ENCODE measurements at regions not wholly inside any gene's neighbourhood (a gene's known extent, or its start where the extent isn't known, plus 50 kb on each side); places are given as distances from the start of the nearest gene placed in this dataset.
A peak's percentile ranks its signal among the peaks of the same experiment; 100 is the strongest.
"Not testable (repeated sequence)": the region's sequence is repeated elsewhere in the genome, so short reads cannot be mapped to it uniquely, and the experiment has no call there.

DNA sequence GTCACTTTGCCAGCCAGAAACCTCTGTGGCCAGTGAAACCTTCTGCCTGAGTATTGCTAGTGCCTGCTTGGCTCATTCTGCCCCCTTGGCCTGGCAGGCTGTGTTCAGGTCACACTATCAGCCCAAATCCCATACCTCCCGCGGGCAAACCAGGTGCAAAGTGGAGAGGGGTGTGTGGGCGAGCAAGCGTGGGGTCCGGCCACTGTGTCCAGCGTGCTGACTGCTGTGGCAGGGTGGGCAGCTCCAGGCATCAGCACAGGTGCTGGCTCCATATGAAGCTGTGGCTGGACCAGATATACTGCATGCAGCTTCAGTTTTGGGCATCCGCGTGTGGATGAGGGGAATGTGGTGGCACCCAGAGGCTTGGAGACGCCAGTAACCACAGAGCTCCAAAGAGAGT is 576.5 kb upstream of the EDIL3 start:
- DNase-seq = no peak

DNA sequence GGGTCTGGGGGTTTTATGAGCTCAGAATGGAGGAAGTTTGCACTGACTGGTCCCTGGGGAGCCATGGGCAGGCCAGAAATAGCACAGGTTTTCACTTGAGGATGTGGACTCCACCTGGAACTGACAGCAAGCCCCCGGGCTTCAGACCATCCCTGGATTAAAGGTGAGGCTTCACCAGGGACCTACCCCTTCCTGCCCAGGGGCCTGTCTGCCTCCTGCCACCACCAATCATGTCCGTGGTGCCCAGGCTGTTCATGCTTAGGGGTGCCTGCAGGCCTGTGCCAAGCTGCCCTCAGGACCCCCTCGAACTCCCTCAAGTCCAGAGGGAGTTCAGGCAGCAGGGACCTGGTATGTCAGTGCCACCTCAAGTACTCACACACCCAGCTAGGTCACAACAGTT is 577.2 kb upstream of the EDIL3 start:
- no peak for DNase-seq

DNA sequence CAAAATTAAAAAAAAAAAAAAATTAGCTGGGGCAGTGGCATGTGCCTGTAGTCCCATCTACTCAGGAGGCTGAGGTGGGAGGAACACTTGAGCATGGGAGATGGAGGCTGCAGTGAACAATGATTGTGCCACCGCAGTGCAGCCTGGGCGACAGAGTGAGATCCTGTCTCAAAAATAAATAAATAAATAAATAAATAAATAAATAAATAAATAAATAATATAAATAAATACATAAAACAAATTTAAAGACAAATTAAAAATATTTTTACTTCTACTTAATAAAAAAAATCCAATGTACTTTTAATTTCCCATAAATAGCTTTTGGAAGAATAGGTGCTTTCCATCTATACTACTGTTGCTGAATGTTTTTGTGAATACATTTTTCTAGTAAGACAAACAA is 598.4 kb upstream of the EDIL3 start:
- DNase-seq = no peak

DNA sequence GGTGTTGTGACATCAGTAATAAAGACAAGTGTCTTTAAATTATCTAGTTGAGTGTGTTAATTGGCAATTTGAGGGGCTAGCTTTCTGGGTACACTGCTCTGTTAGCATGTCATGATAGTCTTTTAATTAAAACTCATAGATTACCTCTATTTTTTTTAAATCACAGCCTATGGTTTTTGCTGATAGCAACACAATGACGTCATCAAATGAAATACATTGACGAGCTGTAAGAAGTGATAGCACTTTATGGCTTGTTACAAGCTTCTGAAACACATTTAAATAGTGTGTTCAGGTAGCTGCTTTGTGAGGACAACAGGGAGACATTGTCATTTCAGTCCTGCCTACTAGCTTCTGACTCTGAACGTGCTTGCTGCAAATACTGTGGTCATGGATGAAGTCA is 600.5 kb upstream of the EDIL3 start:
- no peak for DNase-seq

DNA sequence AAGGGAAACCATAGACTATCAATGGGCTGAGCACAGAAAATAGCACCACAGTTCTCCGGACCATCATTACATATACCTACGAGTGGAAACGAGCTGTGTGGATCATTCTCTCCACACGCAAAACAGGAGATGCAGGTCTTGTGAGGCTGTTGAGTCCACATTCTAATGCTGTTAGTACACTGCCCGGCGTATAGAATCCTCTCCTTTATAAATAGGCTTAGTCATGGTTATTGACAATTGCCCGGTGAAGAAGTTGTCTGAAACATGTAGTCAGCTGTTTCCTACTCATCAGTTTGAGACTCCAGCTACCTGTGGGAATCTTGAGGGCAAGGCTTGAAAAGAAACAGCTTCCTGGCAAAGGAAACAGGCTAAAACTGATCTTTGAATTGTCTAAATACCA is 602.0 kb upstream of the EDIL3 start:
- DNase-seq = no peak

DNA sequence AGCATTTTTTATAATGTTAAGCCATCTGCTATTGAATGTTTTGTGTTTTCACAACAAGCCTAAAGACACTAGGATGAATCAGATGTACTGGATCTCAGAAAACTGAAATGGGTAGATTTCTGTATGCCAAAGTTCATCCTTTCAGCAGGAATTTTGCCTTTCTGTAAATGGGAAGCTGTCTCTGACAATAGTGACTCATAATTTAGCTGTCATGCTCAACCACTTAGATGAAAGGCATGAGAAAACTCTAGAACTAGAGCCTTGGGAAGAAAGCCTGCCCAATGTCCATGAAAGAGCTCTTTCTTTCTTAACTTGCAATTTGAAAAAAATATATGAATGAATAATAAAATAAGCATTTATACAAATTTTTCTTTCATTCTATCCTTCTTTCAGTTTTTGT is 616.0 kb upstream of the EDIL3 start:
- no peak for DNase-seq

DNA sequence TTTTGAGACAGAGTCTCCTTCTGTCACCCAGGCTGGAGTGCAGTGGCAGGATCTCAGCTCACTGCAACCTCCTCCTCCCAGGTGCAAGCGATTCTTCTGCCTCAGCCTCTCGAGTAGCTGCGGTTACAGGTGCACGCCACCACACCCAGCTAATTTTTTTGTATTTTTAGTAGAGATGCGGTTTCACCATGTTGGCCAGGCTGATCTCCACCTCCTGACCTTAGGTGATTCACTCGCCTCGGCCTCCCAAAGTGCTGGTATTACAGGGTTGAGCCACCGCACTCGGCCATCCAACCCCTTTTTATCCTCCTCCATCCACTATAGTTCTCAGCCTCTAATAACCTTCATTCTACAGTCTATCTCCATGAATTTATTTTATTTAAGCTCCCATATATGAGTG is 617.3 kb upstream of the EDIL3 start:
- not testable (repeated sequence) for DNase-seq

DNA sequence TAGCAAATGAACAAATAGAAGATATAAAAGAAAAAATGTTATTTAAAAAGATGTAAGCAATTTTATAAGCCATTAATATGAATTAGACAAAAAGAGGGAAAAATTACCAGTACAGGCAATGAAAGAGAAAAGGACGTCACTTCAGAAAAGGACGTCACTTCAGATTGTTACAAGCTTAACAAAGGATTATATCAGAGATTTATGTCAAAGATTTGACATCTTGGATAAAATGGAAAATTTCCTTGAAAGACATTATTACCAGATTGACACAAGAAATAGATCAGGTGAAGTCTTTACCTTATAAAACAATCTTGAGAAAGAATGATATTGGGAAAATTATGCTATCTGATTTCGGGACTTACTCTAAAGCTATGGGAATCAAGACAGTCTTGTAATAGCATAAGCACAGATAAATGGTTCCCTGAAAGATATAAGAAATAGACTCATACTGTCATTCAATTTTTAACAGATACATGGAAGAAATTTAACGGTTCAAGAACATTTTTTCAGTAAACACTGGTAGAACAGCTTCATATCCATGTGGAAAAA is 625.4 kb upstream of the EDIL3 start:
- DNase-seq = no peak

DNA sequence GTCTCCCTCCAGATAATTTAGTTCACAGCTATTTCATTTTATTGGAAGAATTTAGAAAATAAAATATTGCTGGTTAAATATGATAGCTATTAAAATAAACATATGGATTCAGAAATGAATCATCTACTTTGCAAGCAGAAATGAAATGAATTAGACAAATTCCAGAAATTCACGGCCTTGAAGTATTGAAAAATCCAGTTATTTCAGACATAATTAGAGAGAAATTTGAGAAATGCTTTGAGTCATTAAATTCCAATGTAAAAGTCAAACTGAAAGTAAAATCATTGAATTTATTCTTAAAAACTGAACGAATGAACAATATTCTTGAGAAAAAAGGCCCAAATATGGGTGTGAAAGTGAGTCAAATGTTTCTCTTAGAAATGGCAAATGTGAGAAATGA is 632.6 kb upstream of the EDIL3 start:
- no peak for DNase-seq

DNA sequence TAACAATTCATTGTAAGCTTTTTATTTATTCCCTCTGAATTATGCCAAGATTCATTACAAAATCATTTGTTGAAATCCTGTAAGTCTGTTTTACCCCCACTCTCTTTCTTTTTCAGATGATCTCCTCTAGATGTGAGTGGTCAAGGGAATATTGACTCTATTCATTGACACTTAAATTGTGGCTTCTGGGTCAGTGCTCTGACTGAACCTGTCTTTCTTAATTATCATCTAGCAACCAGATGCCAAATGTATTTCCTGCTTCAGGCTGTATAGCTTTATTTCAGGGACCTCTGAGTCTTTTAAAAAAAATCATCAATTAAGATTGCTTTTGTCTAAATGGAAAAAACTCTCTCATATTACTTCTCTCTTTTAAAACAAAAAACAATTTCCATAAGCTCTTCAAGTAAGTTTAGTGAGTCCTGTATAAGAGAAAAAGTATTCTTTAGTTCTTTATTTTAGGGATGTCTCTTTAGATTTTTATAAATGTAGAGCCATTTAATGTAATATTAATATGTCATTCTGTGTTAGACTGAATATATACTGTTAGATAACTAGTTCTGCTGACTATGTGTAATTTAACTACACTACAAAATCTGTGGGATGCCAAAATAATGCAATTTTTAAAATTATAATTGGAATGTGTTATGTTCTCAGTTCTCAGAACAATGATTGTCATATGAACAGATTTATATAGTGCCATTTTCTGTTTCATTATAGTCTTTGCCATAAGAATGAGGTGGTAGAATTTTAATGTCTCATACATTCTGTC is 645.8 kb upstream of the EDIL3 start:
- DNase-seq = no peak

DNA sequence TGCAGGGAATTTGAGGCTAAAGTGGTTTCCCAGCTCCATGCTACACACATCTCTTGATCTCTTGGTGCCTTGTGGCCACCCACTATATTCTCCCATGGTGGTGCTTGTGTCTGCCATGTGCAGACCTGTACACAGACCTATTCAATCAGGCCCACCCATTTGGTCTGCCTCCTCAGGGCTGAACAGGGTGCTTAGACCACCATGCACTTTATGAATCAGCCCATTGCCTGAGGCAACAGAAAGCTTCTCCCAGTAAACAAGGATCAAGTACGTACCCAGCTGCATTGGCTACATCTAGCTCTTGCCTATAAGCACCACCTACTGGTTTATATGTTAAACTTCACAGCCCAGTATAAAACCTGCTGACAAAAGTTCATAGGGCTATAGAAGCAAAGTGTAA is 664.3 kb upstream of the EDIL3 start:
- peak; percentile 11 for DNase-seq

DNA sequence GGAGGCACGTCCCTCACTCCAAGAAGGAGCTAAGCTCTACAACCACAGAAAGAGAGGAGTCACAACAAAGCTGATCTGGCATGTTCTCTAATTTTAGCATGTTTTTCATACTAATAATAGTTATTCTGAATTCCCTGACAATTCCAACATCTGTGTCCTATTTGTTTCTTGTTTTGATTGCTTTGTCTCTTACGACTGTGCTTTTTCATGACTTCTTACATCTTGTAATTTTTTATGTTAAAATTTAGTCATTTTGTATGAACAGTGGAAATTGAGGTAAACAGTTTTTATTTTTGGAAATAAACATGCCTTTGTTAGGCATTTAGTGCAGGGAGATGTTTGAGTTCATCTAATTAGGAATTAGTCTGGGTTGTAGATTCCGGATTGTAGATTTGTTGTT is 668.1 kb upstream of the EDIL3 start:
- no peak for DNase-seq

DNA sequence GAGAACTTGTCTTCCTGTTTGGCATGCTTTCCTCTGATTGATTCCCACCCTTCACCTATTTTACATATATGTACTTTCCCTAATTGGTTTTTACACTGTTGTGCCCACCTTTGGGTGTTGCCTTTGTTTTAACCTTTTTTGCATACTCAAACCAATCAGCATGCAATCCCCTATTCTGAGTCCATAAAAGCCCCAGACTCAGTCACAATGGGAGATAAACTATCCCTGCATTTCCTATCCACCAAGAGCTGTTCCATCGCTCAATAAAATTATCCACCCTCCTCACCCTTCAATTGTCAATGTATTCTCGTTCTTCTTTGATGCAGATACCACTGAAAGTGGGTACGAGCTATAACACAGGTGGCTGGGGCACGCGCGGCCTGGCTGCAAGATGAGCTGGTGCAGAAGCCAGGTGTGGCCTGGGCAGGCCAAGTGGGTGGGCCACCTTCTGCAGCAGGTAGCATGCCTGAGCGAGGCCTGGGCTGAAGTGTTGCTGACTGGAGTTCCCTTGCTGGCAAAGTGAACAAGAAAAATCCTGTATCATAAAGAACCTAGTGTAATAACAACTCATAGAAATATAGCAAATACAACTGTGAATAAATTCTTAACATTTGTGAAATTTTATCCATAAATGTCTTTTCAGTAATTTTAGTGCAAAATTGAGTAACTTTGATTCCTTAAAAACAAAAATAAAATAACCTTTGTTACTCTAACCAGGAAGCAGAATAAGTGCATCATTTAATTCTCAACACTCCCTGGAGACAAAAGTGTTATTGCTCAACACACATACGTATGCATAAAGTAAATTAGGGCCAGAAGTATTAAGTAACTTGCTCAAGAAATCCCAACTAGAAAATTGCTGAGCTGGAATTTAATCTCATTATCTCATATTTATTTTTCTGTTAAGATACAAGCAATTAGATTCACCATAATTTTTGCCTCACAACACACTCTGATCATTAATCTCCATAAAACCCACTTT is 685.3 kb upstream of the EDIL3 start:
- DNase-seq = no peak

DNA sequence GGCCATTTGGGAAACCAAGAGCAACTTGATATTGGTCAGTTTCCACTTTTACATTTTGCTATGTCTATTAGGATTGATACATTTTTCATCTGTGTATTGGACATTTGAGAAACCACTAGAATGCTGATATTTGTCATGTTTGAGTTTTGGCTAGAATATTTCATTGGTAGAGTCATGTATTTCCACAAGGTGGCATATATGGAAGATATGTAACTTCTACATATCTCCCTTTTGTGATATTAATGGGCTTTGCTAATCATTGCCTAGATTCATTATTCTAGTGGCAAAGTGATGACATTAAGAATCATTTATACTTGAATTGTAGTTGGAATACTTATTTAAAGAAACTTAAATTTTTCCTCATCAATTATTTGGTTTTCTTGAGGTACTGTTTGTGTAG is 692.9 kb upstream of the EDIL3 start:
- no peak for DNase-seq

DNA sequence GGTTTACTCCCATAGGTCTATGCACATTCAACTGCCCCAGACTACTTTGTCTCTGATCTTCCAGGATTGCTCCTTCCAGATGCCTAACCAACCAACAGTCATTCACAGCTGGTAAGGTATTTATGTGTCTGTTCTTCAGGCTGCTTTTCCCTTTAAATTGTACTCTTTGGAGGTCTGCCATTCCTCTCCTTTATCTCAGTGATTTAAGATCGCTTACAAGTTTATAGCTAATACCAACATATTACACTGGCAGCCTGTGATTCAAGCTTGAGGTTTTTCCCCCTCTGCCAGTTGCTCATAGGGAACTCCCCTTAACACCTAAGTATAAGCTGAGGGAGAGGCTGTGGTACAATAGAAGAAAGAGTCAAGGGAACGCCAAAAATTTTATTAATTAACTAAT is 711.7 kb upstream of the EDIL3 start:
- DNase-seq = no peak

DNA sequence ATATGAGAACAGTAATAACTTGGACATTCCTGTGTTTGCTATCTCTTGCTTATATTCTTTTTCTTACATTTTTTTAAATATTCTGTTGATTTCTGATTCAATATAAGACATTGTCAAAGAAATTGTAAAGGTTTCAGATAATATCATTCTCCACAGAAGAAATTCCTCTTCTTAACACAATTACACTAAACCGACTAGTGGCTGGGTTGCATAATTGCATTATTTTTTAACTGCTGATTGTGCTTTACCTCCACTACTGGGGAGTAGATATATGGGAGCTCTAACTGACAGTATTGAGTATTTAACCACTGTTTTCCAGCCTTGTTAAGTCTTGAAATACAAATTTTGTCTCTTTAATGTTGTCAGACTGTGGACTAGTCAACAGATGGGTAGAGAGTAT is 723.8 kb upstream of the EDIL3 start:
- no peak for DNase-seq

DNA sequence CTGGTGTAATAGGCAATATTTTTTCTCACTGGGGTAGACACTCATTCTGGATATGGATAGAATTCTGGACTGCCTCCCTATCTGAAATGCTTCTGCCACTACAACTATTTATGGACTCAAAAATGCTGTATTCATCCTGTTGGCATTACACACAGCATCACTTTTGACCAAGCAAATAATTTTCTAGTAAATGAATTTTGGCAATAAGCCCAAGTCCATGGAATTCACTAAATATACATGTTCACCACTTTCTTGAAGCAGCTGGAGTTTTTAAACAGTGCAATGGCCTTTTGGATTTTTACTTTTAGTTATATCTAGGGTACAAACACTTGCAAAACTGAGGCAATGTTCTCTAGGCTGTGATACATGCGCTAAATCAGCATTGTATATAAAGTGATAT is 724.9 kb upstream of the EDIL3 start:
- no peak for DNase-seq

DNA sequence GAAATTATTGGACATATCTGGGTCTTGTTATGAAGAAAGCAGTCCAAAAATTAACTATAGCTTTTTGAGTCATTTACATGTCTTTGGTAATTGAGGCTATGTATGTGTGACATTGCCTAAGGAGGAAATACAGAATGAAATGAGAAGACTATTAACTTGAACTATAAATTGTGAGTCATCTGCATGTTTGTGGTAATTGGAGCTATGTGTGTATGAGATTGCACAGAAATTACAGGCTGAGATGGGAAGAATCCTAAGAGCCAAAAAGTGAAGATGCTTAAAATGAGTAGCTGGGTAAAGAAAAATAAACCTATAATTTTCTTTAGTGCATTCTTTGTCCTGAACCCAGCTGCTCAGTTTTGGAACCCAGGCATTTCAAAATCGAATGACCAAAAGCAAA is 747.6 kb upstream of the EDIL3 start:
- DNase-seq = no peak

DNA sequence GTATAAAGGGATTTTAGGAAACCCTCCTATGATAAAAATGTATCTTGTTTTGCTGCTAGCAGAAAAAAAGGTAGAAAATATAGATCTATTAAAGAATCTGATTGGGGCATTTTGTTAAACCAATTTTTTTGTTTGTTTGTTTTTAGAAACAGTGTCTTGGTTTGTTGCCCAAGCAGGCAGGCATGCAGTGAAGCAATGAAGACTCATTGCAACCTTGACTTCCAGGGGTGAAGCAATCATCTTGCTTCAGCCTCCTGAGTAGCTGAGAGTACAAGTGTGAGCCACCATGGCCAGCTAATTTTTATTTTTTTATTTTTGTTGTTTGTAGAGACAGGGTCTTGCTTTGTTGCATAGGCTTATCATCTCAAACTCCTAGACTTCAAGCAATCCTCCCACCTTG is 755.8 kb upstream of the EDIL3 start:
- no peak for DNase-seq

DNA sequence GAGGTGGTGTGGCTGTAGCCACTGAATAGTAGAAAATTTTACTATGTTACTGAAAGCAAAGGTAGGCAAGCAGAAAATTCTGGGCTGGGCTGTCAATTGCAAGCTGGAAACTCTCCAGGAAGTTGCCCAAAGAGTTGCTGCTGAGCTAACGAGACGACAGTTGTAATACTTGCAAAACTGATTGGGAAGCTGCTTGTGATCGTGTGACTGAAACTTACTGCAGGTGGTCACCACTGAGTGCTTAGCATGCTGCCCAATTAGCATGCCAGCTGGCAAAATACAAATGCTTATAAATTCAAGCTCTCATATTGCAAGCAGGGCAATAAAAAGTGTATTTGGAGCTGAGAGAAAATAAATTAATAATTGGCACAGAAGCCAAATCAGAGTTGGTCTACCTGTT is 758.5 kb upstream of the EDIL3 start:
- no peak for DNase-seq

DNA sequence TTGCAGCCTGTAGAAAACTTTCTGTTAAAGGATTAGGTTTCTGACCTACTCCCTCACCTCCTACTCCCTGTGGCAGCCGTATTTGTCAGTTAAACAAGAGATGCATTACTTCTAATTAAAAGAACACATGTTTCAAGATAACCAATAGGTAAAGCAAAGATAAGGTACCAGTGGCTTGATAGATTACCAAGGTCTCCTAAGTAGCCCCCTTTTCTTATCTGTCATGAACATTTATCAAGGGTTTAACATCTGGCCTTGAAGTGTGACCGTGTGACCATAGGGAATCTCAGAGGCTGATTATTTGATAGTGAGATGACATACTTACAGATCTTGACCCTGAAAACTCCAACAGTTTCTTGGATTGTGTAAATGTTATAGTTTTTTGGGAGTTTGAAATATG is 764.0 kb upstream of the EDIL3 start:
- DNase-seq = no peak

DNA sequence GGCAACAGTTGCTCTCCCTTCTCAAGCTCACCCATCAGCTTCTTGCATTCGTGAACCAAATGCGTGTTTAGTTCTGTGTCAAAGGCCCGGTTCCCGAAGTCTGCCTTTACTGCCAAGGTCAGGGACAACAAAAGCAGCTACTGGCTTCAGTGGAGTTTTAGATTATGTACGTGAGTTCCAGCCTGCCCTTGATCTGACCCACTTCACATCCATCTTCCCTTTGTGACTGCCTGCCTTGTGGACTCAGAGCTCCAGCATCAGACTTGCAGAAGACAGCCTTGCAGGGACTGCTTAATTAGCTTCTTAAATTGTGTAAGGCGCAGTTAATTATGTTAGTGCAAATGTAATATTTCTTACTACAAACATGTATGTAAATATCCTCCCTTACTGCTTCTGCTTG is 774.7 kb upstream of the EDIL3 start:
- DNase-seq = no peak

DNA sequence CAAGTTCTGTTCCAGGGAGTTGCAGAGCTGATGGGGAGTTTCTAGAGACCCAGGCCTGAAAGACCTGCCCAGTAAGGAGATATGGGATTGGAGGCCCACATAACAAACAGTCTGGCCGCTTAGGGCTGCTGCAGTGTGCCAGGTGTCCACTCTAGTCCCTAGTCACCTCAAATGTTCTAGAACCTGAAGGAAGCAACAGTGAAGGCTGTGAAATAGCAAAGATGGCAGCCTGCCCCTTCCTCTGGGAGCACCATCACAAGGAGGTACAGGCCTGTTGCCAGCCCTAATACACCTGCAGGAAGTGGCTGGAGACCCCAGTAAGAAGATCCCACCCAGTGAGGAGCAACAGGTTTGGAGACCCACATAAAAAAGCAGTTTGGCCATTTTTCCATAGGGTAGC is 783.8 kb upstream of the EDIL3 start:
- DNase-seq = no peak

DNA sequence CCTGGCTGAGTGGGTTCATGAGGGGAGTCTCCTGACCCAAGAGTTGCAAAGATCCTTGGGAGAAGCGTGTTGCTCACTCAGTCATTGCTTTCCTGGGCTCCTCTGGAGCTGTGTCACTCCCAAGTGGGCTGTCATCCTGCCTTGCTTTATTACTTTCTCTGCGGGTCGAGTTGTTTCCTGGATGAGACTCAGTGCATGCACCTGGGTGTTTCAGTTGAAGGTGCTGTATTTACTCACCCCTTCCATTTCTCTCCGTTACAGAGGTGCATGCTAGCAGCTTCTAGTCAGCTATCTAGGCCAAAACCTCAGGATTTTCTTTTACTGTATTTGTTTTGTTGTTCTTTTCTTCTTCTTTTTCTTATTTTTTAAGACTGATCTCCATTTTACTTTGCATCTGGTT is 785.5 kb upstream of the EDIL3 start:
- DNase-seq = no peak
